A673 (cell line): ENCODE measurements at regions not wholly inside any gene's neighbourhood (a gene's known extent, or its start where the extent isn't known, plus 50 kb on each side); places are given as distances from the start of the nearest gene placed in this dataset.

Source experiments
- CTCF ChIP-seq: fragments of 300-800, 200-600 bp; sonication (generic); conservative IDR thresholded peaks from 2 replicates; pipeline ENCODE4 v1.5.1; 2017; ENCODE audit warnings: low read depth, mild to moderate bottlenecking, antibody characterized with exemption, low read length, moderate library complexity, mixed read lengths
- EZH2 ChIP-seq: fragments of 200-600 bp; sonication (generic); IDR thresholded peaks from 2 replicates; pipeline ENCODE4 v1.6.1; 2017; ENCODE audit warnings: borderline replicate concordance, low read depth, mild to moderate bottlenecking, mixed read lengths, antibody characterized with exemption, low read length; ENCODE audit not compliant: poor library complexity, severe bottlenecking

GRCh38 chr1:167150492-167150833 is 56.6 kb downstream of the STYXL2 start:
- no peak for TF ChIP-seq CTCF
- TF ChIP-seq EZH2, result no peak
